ENCODE measurements at regions not wholly inside any gene's neighbourhood (a gene's known extent, or its start where the extent isn't known, plus 50 kb on each side); places are given as distances from the start of the nearest gene placed in this dataset.

- no peak for TF ChIP-seq CTCF (IDR thresholded peaks at IDR 0.05; ENCODE audit: insufficient read depth, low read length)
- no peak overlapping the region for H3K4me3 ChIP-seq (ENCODE audit: low read depth, low read length)
- DNase-seq (ENCODE audit: low read depth), result no peak
These were observed 500.9 kb upstream of the DSEL start for GRCh38 chr18:68017385-68017784.

- no peak for DNase-seq (ENCODE audit: low read depth)
- TF ChIP-seq CTCF (IDR thresholded peaks at IDR 0.05; ENCODE audit: insufficient read depth, low read length), result no peak
- no peak overlapping the region for H3K4me3 ChIP-seq (ENCODE audit: low read depth, low read length)
These were observed 481.0 kb upstream of the DSEL start for GRCh38 chr18:67997496-67997895.

GRCh38 chr18:67995769-67996168, 479.2 kb upstream of the DSEL start:
- DNase-seq (ENCODE audit: low read depth), result no peak
- no peak overlapping the region for H3K4me3 ChIP-seq (ENCODE audit: low read depth, low read length)
- no peak for TF ChIP-seq CTCF (IDR thresholded peaks at IDR 0.05; ENCODE audit: insufficient read depth, low read length)

GRCh38 chr18:67980241-67980640, 463.7 kb upstream of the DSEL start:
- no peak for TF ChIP-seq CTCF (IDR thresholded peaks at IDR 0.05; ENCODE audit: insufficient read depth, low read length)
- no peak for DNase-seq (ENCODE audit: low read depth)
- H3K4me3 ChIP-seq (ENCODE audit: low read depth, low read length), result no peak overlapping the region

- no peak for TF ChIP-seq CTCF (IDR thresholded peaks at IDR 0.05; ENCODE audit: insufficient read depth, low read length)
- DNase-seq (ENCODE audit: low read depth), result no peak
- no peak overlapping the region for H3K4me3 ChIP-seq (ENCODE audit: low read depth, low read length)
These were observed 460.6 kb upstream of the DSEL start for GRCh38 chr18:67977067-67977616.

- no peak for TF ChIP-seq CTCF (IDR thresholded peaks at IDR 0.05; ENCODE audit: insufficient read depth, low read length)
- no peak for DNase-seq (ENCODE audit: low read depth)
- no peak overlapping the region for H3K4me3 ChIP-seq (ENCODE audit: low read depth, low read length)
These were observed 457.4 kb upstream of the DSEL start for GRCh38 chr18:67973916-67974315.

- no peak for DNase-seq (ENCODE audit: low read depth)
- no peak for TF ChIP-seq CTCF (IDR thresholded peaks at IDR 0.05; ENCODE audit: insufficient read depth, low read length)
- no peak overlapping the region for H3K4me3 ChIP-seq (ENCODE audit: low read depth, low read length)
These were observed 452.9 kb upstream of the DSEL start for GRCh38 chr18:67969458-67969857.
